ENCODE measurements at regions not wholly inside any gene's neighbourhood (a gene's known extent, or its start where the extent isn't known, plus 50 kb on each side); places are given as distances from the start of the nearest gene placed in this dataset.

DNA sequence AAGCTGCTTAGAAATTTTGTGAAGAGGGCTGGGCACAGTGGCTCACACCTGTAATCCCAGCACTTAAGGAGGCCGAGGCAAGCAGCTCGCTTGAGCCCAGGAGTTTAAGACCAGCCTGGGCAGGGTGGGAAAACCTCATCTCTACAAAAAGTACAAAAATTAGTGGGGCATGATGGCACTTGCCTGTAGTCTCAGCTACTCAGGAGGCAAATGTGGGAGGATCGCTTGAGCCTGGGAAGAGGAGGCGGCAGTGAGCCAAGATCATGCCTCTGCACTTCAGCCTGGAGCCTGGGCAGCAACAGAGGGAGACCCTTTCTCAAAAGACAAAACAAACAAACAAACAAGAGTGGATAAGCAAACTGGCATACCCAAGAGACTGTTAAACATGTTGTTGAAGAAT is 308.3 kb upstream of the ADGRB3 start:
- TF ChIP-seq, protein P1, sequence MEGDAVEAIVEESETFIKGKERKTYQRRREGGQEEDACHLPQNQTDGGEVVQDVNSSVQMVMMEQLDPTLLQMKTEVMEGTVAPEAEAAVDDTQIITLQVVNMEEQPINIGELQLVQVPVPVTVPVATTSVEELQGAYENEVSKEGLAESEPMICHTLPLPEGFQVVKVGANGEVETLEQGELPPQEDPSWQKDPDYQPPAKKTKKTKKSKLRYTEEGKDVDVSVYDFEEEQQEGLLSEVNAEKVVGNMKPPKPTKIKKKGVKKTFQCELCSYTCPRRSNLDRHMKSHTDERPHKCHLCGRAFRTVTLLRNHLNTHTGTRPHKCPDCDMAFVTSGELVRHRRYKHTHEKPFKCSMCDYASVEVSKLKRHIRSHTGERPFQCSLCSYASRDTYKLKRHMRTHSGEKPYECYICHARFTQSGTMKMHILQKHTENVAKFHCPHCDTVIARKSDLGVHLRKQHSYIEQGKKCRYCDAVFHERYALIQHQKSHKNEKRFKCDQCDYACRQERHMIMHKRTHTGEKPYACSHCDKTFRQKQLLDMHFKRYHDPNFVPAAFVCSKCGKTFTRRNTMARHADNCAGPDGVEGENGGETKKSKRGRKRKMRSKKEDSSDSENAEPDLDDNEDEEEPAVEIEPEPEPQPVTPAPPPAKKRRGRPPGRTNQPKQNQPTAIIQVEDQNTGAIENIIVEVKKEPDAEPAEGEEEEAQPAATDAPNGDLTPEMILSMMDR (IDR thresholded peaks at IDR 0.05; ENCODE audit: low read length): no peak
- TF ChIP-seq EZH2 (optimal IDR thresholded peaks at IDR 0.05; ENCODE audit: low read depth, low read length): no peak
- no peak for TF ChIP-seq EZH2phosphoT487 (IDR thresholded peaks at IDR 0.05; ENCODE audit: low read length)
